ENCODE measurements at regions not wholly inside any gene's neighbourhood (a gene's known extent, or its start where the extent isn't known, plus 50 kb on each side); places are given as distances from the start of the nearest gene placed in this dataset.

DNA sequence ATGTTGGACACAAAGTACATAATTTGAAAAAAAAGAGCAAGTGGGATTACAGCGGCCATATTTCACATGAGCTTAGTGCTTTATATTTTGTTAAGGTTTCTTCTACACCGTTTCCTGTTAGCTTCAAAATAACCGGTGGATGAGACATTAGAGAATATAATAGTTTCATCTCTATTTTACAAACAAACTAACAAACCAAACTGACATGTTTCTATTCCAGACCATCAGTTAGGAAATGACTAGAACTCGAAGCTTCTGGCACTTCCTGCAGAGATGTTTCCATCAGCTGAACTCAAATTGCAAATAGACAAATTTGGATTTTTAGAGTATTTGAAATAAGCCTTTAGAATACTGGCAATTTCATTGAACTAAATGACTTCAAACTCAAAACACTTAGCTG lies 86.5 kb downstream of the MTRR start:
- TF ChIP-seq, protein P1, sequence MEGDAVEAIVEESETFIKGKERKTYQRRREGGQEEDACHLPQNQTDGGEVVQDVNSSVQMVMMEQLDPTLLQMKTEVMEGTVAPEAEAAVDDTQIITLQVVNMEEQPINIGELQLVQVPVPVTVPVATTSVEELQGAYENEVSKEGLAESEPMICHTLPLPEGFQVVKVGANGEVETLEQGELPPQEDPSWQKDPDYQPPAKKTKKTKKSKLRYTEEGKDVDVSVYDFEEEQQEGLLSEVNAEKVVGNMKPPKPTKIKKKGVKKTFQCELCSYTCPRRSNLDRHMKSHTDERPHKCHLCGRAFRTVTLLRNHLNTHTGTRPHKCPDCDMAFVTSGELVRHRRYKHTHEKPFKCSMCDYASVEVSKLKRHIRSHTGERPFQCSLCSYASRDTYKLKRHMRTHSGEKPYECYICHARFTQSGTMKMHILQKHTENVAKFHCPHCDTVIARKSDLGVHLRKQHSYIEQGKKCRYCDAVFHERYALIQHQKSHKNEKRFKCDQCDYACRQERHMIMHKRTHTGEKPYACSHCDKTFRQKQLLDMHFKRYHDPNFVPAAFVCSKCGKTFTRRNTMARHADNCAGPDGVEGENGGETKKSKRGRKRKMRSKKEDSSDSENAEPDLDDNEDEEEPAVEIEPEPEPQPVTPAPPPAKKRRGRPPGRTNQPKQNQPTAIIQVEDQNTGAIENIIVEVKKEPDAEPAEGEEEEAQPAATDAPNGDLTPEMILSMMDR (IDR thresholded peaks at IDR 0.05): no peak
- Histone ChIP-seq H3K9me3 (ENCODE audit: control insufficient read depth in 1 of 2, insufficient read depth in 1 of 2, low read length in 2 of 2) (peaks cover 0 to 4% of the 10 kb centered on the region in 2 experiments), H3K4me3 (ENCODE audit: low read length) (no peak overlapping the region), H3K36me3 (ENCODE audit: insufficient read depth, low read length) (no peaks in the 10 kb centered on the region), H3K4me1 (ENCODE audit: insufficient read depth, low read length) (no peaks in the 10 kb centered on the region), H3K27ac (ENCODE audit: low read depth in 1 of 2, low read length in 2 of 2) (no peak overlapping the region), H3K27me3 (ENCODE audit: control insufficient read depth in 1 of 2, insufficient read depth in 2 of 2, low read length in 2 of 2) (no peaks in the 10 kb centered on the region)
- H3K36me3 Mint-ChIP-seq (ENCODE audit: low read depth): no peaks in the 10 kb centered on the region
- no peak overlapping the region for H3K27ac Mint-ChIP-seq
- ATAC-seq (ENCODE audit: poor library complexity) (no peak), DNase-seq (no peak)
- POLR2A ChIA-PET: no interaction called here
- H3K9me3 Mint-ChIP-seq: peaks cover 2% of the 10 kb centered on the region
- H3K27me3 Mint-ChIP-seq: peaks cover 4% of the 10 kb centered on the region
- no peak overlapping the region for H3K4me3 Mint-ChIP-seq
- no peaks in the 10 kb centered on the region for H3K4me1 Mint-ChIP-seq (ENCODE audit: low read depth)
- intact Hi-C loops (cut with DNase I, micrococcal nuclease): no loop called here
- CTCF ChIA-PET: no interaction called here

DNA sequence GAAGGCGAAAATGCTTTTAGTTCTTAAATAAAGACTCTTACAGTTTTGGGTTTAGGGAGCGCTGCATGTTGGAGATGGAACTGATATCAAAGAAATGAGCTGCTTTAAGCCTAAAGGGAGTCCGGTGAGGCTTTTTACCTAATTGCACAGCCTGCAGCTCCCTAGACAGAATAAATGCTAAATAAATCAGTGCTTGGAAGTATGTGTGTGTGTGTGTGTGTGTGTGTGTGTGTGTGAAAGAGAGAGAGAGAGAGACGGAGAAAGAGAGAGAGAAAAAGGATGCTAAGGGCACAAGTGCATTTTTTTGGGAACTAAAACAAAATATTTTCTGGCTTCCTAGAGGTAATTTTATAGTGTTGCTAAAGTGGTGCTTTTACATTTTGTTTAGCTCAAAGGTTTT lies 88.4 kb downstream of the MTRR start:
- Mint-ChIP-seq H3K27me3 (no peaks in the 10 kb centered on the region), H3K4me3 (no peak overlapping the region), H3K9me3 (no peaks in the 10 kb centered on the region), H3K27ac (no peak overlapping the region), H3K4me1 (ENCODE audit: low read depth) (no peaks in the 10 kb centered on the region), H3K36me3 (ENCODE audit: low read depth) (no peaks in the 10 kb centered on the region)
- DNase-seq (no peak), ATAC-seq (ENCODE audit: poor library complexity) (no peak)
- Histone ChIP-seq H3K27ac (ENCODE audit: low read depth in 1 of 2, low read length in 2 of 2) (no peak overlapping the region), H3K36me3 (ENCODE audit: insufficient read depth, low read length) (no peaks in the 10 kb centered on the region), H3K4me1 (ENCODE audit: insufficient read depth, low read length) (no peaks in the 10 kb centered on the region), H3K9me3 (ENCODE audit: control insufficient read depth in 1 of 2, insufficient read depth in 1 of 2, low read length in 2 of 2) (peaks cover 0 to 4% of the 10 kb centered on the region in 2 experiments), H3K4me3 (ENCODE audit: low read length) (no peak overlapping the region), H3K27me3 (ENCODE audit: control insufficient read depth in 1 of 2, insufficient read depth in 2 of 2, low read length in 2 of 2) (no peaks in the 10 kb centered on the region)
- TF ChIP-seq, protein P1 (IDR thresholded peaks at IDR 0.05): no peak
- ChIA-PET POLR2A (no interaction called here), CTCF (no interaction called here)
- intact Hi-C loops (cut with DNase I, micrococcal nuclease): no loop called here

DNA sequence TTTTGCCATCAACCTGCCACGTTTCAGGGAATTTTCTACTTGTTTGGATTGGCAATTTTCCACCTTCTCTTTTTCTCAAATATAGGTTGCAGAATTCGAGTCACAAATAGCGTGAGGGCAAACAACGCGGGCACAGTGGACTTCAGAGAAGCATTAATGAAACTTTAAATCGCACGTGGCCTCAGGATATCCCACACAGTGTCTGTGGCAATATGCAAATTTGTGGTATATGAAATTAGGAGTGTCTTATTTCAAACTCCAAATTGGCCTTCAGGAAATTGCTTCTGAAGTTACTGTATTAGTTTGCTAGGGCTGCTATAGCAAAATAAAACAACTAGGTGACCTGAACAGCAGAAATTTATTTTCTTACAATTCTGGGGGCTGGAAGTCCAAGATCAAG lies 91.2 kb downstream of the MTRR start:
- no peak overlapping the region for H3K4me3 ChIP-seq (ENCODE audit: low read length)
- intact Hi-C loops (cut with DNase I, micrococcal nuclease): no loop called here
- Mint-ChIP-seq H3K4me3 (no peak overlapping the region), H3K4me1 (ENCODE audit: low read depth) (no peaks in the 10 kb centered on the region), H3K36me3 (ENCODE audit: low read depth) (no peaks in the 10 kb centered on the region), H3K9me3 (no peaks in the 10 kb centered on the region), H3K27ac (no peak overlapping the region), H3K27me3 (peaks cover 8% of the 10 kb centered on the region)
- ATAC-seq (ENCODE audit: poor library complexity) (no peak), DNase-seq (no peak)
- H3K27ac ChIP-seq (ENCODE audit: low read depth in 1 of 2, low read length in 2 of 2): no peak overlapping the region
- peaks cover 0 to 4% of the 10 kb centered on the region in 2 experiments for H3K9me3 ChIP-seq (ENCODE audit: control insufficient read depth in 1 of 2, insufficient read depth in 1 of 2, low read length in 2 of 2)
- no peaks in the 10 kb centered on the region for H3K27me3 ChIP-seq (ENCODE audit: control insufficient read depth in 1 of 2, insufficient read depth in 2 of 2, low read length in 2 of 2)
- no peaks in the 10 kb centered on the region for H3K36me3 ChIP-seq (ENCODE audit: insufficient read depth, low read length)
- TF ChIP-seq, protein P1 (IDR thresholded peaks at IDR 0.05): no peak
- H3K4me1 ChIP-seq (ENCODE audit: insufficient read depth, low read length): no peaks in the 10 kb centered on the region
- POLR2A ChIA-PET: no interaction called here
- CTCF ChIA-PET: no interaction called here
